ENCODE measurements at regions not wholly inside any gene's neighbourhood (a gene's known extent, or its start where the extent isn't known, plus 50 kb on each side); places are given as distances from the start of the nearest gene placed in this dataset.
"Not testable (repeated sequence)": the region's sequence is repeated elsewhere in the genome, so short reads cannot be mapped to it uniquely, and the experiment has no call there.

- Mint-ChIP-seq H3K36me3 (ENCODE audit: low read depth) (no peaks in the 10 kb centered on the region), H3K27ac (no peak overlapping the region), H3K27me3 (ENCODE audit: low read depth) (no peaks in the 10 kb centered on the region), H3K4me1 (ENCODE audit: low read depth) (no peaks in the 10 kb centered on the region), H3K9me3 (peaks cover 3% of the 10 kb centered on the region), H3K4me3 (no peak overlapping the region)
Measured at GRCh38 chr5:88051148-88051547, 217.5 kb downstream of the TMEM161B start.

GRCh38 chr5:88049737-88050136 is 218.9 kb downstream of the TMEM161B start:
- H3K4me1 Mint-ChIP-seq (ENCODE audit: low read depth) = no peaks in the 10 kb centered on the region
- no peaks in the 10 kb centered on the region for H3K36me3 Mint-ChIP-seq (ENCODE audit: low read depth)
- H3K4me3 Mint-ChIP-seq = no peak overlapping the region
- H3K27me3 Mint-ChIP-seq (ENCODE audit: low read depth) = no peaks in the 10 kb centered on the region
- peaks cover 3% of the 10 kb centered on the region for H3K9me3 Mint-ChIP-seq
- no peak overlapping the region for H3K27ac Mint-ChIP-seq

- no peak overlapping the region for H3K4me3 Mint-ChIP-seq
- no peaks in the 10 kb centered on the region for H3K36me3 Mint-ChIP-seq (ENCODE audit: low read depth)
- no peaks in the 10 kb centered on the region for H3K27me3 Mint-ChIP-seq (ENCODE audit: low read depth)
- H3K9me3 Mint-ChIP-seq = peaks cover 3% of the 10 kb centered on the region
- no peaks in the 10 kb centered on the region for H3K4me1 Mint-ChIP-seq (ENCODE audit: low read depth)
- no peak overlapping the region for H3K27ac Mint-ChIP-seq
Measured at GRCh38 chr5:88049156-88049555, 219.5 kb downstream of the TMEM161B start.

GRCh38 chr5:88045931-88046461 is 222.6 kb downstream of the TMEM161B start:
- Mint-ChIP-seq H3K9me3 (no peaks in the 10 kb centered on the region), H3K36me3 (ENCODE audit: low read depth) (no peaks in the 10 kb centered on the region), H3K27me3 (ENCODE audit: low read depth) (no peaks in the 10 kb centered on the region), H3K27ac (no peak overlapping the region), H3K4me3 (no peak overlapping the region), H3K4me1 (ENCODE audit: low read depth) (no peaks in the 10 kb centered on the region)

GRCh38 chr5:88045165-88045564 is 223.5 kb downstream of the TMEM161B start:
- Mint-ChIP-seq H3K36me3 (ENCODE audit: low read depth) (no peaks in the 10 kb centered on the region), H3K4me1 (ENCODE audit: low read depth) (no peaks in the 10 kb centered on the region), H3K9me3 (no peaks in the 10 kb centered on the region), H3K27me3 (ENCODE audit: low read depth) (no peaks in the 10 kb centered on the region), H3K27ac (no peak overlapping the region), H3K4me3 (no peak overlapping the region)

GRCh38 chr5:88034520-88034919 is 234.1 kb downstream of the TMEM161B start:
- no peaks in the 10 kb centered on the region for H3K4me1 Mint-ChIP-seq (ENCODE audit: low read depth)
- H3K4me3 Mint-ChIP-seq = no peak overlapping the region
- H3K27me3 Mint-ChIP-seq (ENCODE audit: low read depth) = no peaks in the 10 kb centered on the region
- no peak overlapping the region for H3K27ac Mint-ChIP-seq
- no peaks in the 10 kb centered on the region for H3K36me3 Mint-ChIP-seq (ENCODE audit: low read depth)
- H3K9me3 Mint-ChIP-seq = no peaks in the 10 kb centered on the region

- Mint-ChIP-seq H3K27ac (no peak overlapping the region), H3K4me1 (ENCODE audit: low read depth) (no peaks in the 10 kb centered on the region), H3K27me3 (ENCODE audit: low read depth) (no peaks in the 10 kb centered on the region), H3K36me3 (ENCODE audit: low read depth) (no peaks in the 10 kb centered on the region), H3K4me3 (no peak overlapping the region), H3K9me3 (no peaks in the 10 kb centered on the region)
Measured at GRCh38 chr5:88033191-88033590, 235.5 kb downstream of the TMEM161B start.

GRCh38 chr5:88029011-88029410 is 239.6 kb downstream of the TMEM161B start:
- no peak overlapping the region for H3K27ac Mint-ChIP-seq
- H3K9me3 Mint-ChIP-seq = no peaks in the 10 kb centered on the region
- no peak overlapping the region for H3K4me3 Mint-ChIP-seq
- no peaks in the 10 kb centered on the region for H3K27me3 Mint-ChIP-seq (ENCODE audit: low read depth)
- no peaks in the 10 kb centered on the region for H3K4me1 Mint-ChIP-seq (ENCODE audit: low read depth)
- H3K36me3 Mint-ChIP-seq (ENCODE audit: low read depth) = no peaks in the 10 kb centered on the region

- Mint-ChIP-seq H3K27ac (no peak overlapping the region), H3K4me3 (no peak overlapping the region), H3K4me1 (ENCODE audit: low read depth) (no peaks in the 10 kb centered on the region), H3K27me3 (ENCODE audit: low read depth) (no peaks in the 10 kb centered on the region), H3K9me3 (no peaks in the 10 kb centered on the region), H3K36me3 (ENCODE audit: low read depth) (no peaks in the 10 kb centered on the region)
Measured at GRCh38 chr5:88021141-88021540, 247.5 kb downstream of the TMEM161B start.

GRCh38 chr5:88014984-88015383 is 253.7 kb downstream of the TMEM161B start:
- not testable (repeated sequence) for H3K36me3 Mint-ChIP-seq (ENCODE audit: low read depth); H3K27me3 Mint-ChIP-seq (ENCODE audit: low read depth); H3K27ac Mint-ChIP-seq; H3K4me3 Mint-ChIP-seq; H3K4me1 Mint-ChIP-seq (ENCODE audit: low read depth); H3K9me3 Mint-ChIP-seq

- Mint-ChIP-seq H3K27ac (no peak overlapping the region), H3K27me3 (ENCODE audit: low read depth) (no peaks in the 10 kb centered on the region), H3K4me1 (ENCODE audit: low read depth) (no peaks in the 10 kb centered on the region), H3K36me3 (ENCODE audit: low read depth) (no peaks in the 10 kb centered on the region), H3K4me3 (no peak overlapping the region), H3K9me3 (peaks cover 11% of the 10 kb centered on the region)
Measured at GRCh38 chr5:88000877-88001276, 267.8 kb downstream of the TMEM161B start.

GRCh38 chr5:87997662-87998061 is 271.0 kb downstream of the TMEM161B start:
- no peaks in the 10 kb centered on the region for H3K4me1 Mint-ChIP-seq (ENCODE audit: low read depth)
- peaks cover 16% of the 10 kb centered on the region for H3K9me3 Mint-ChIP-seq
- H3K4me3 Mint-ChIP-seq = no peak overlapping the region
- H3K27me3 Mint-ChIP-seq (ENCODE audit: low read depth) = no peaks in the 10 kb centered on the region
- no peaks in the 10 kb centered on the region for H3K36me3 Mint-ChIP-seq (ENCODE audit: low read depth)
- no peak overlapping the region for H3K27ac Mint-ChIP-seq

GRCh38 chr5:87966213-87966612 is 302.4 kb downstream of the TMEM161B start:
- Mint-ChIP-seq H3K4me1 (ENCODE audit: low read depth) (no peaks in the 10 kb centered on the region), H3K9me3 (no peaks in the 10 kb centered on the region), H3K36me3 (ENCODE audit: low read depth) (no peaks in the 10 kb centered on the region), H3K4me3 (no peak overlapping the region), H3K27me3 (ENCODE audit: low read depth) (no peaks in the 10 kb centered on the region), H3K27ac (no peak overlapping the region)

GRCh38 chr5:87954121-87954520 is 314.5 kb downstream of the TMEM161B start:
- H3K4me3 Mint-ChIP-seq = no peak overlapping the region
- no peaks in the 10 kb centered on the region for H3K4me1 Mint-ChIP-seq (ENCODE audit: low read depth)
- H3K27ac Mint-ChIP-seq = no peak overlapping the region
- no peaks in the 10 kb centered on the region for H3K9me3 Mint-ChIP-seq
- no peaks in the 10 kb centered on the region for H3K27me3 Mint-ChIP-seq (ENCODE audit: low read depth)
- H3K36me3 Mint-ChIP-seq (ENCODE audit: low read depth) = no peaks in the 10 kb centered on the region

- Mint-ChIP-seq H3K9me3 (no peaks in the 10 kb centered on the region), H3K4me1 (ENCODE audit: low read depth) (no peaks in the 10 kb centered on the region), H3K4me3 (no peak overlapping the region), H3K27ac (no peak overlapping the region), H3K36me3 (ENCODE audit: low read depth) (no peaks in the 10 kb centered on the region), H3K27me3 (ENCODE audit: low read depth) (no peaks in the 10 kb centered on the region)
Measured at GRCh38 chr5:87951661-87952060, 317.0 kb downstream of the TMEM161B start.
